ENCODE measurements at regions not wholly inside any gene's neighbourhood (a gene's known extent, or its start where the extent isn't known, plus 50 kb on each side); places are given as distances from the start of the nearest gene placed in this dataset.

DNA sequence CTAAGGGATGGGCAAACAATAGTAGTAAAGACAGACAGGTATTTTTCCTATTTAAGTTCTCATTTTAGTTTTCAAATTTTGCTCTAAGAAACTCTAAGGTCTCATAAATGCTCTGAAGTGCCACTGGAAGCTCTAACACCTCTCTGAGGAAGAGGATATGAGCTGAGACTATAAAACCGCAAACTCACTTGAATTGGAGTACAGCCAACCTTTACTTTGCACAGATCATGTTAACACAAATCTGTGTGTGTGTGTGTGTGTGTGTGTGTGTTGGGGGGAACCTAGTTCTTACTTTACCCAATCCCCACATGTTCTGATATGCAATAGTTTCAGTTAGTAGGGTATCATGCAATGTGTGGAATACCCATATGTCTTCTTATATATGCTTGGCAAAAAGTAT, 446.8 kb downstream of the CHL1 start:
- TF ChIP-seq POLR2A (IDR thresholded peaks at IDR 0.05; ENCODE audit: low read depth, low read length) (no peak), POLR2AphosphoS5 (IDR thresholded peaks at IDR 0.05; ENCODE audit: low read depth, low read length) (no peak), TAF1 (IDR thresholded peaks at IDR 0.05; ENCODE audit: borderline replicate concordance, low read depth, low read length) (no peak)
